GM19328 (cell line): ENCODE measurements at regions not wholly inside any gene's neighbourhood (a gene's known extent, or its start where the extent isn't known, plus 50 kb on each side); places are given as distances from the start of the nearest gene placed in this dataset.

Source experiments
- ATAC-seq: cut with Tn5 transposase; IDR thresholded peaks from one replicate; pipeline ENCODE4 v1.9.1; 2021; ENCODE audit warnings: mild to moderate bottlenecking, moderate library complexity; ENCODE audit not compliant: unreplicated experiment

GRCh38 chr5:12312343-12312742 is 408.1 kb upstream of the CTNND2 start:
- no peak for ATAC-seq

- no peak for ATAC-seq
These were observed 389.9 kb upstream of the CTNND2 start for GRCh38 chr5:12294151-12294550.

GRCh38 chr5:12292610-12293204 is 388.5 kb upstream of the CTNND2 start:
- ATAC-seq: no peak

- no peak for ATAC-seq
These were observed 380.4 kb upstream of the CTNND2 start for GRCh38 chr5:12284604-12285003.

- ATAC-seq: peak; percentile 89
These were observed 373.4 kb upstream of the CTNND2 start for GRCh38 chr5:12277504-12278192.

GRCh38 chr5:12274236-12274635 is 370.0 kb upstream of the CTNND2 start:
- ATAC-seq: no peak

- ATAC-seq: no peak
These were observed 368.1 kb upstream of the CTNND2 start for GRCh38 chr5:12272389-12272788.

GRCh38 chr5:12270914-12271313 is 366.7 kb upstream of the CTNND2 start:
- ATAC-seq: no peak

GRCh38 chr5:12269164-12269563 is 364.9 kb upstream of the CTNND2 start:
- no peak for ATAC-seq

- ATAC-seq: no peak
These were observed 354.3 kb upstream of the CTNND2 start for GRCh38 chr5:12258549-12258948.

- no peak for ATAC-seq
These were observed 346.2 kb upstream of the CTNND2 start for GRCh38 chr5:12250454-12250853.

GRCh38 chr5:12248831-12249230 is 344.6 kb upstream of the CTNND2 start:
- no peak for ATAC-seq

GRCh38 chr5:12246036-12246435 is 341.8 kb upstream of the CTNND2 start:
- ATAC-seq: no peak

- no peak for ATAC-seq
These were observed 341.2 kb upstream of the CTNND2 start for GRCh38 chr5:12245429-12245828.

- ATAC-seq: no peak
These were observed 339.0 kb upstream of the CTNND2 start for GRCh38 chr5:12242950-12243888.

GRCh38 chr5:12237837-12238575 is 333.8 kb upstream of the CTNND2 start:
- no peak for ATAC-seq

GRCh38 chr5:12230659-12231058 is 326.4 kb upstream of the CTNND2 start:
- ATAC-seq: no peak

GRCh38 chr5:12217039-12217438 is 312.8 kb upstream of the CTNND2 start:
- no peak for ATAC-seq

- no peak for ATAC-seq
These were observed 310.2 kb upstream of the CTNND2 start for GRCh38 chr5:12214267-12215015.

- no peak for ATAC-seq
These were observed 304.3 kb upstream of the CTNND2 start for GRCh38 chr5:12208366-12209100.
